NOMO-1 treated with dmso at 0.1 percent for 144 hours (cell line): ENCODE measurements at regions not wholly inside any gene's neighbourhood (a gene's known extent, or its start where the extent isn't known, plus 50 kb on each side); places are given as distances from the start of the nearest gene placed in this dataset.

Experiments used
- DNase-seq: peaks from one replicate; lab custom pipeline; 2025; ENCODE audit not compliant: unreplicated experiment; lab: John Stamatoyannopoulos, UW

DNA sequence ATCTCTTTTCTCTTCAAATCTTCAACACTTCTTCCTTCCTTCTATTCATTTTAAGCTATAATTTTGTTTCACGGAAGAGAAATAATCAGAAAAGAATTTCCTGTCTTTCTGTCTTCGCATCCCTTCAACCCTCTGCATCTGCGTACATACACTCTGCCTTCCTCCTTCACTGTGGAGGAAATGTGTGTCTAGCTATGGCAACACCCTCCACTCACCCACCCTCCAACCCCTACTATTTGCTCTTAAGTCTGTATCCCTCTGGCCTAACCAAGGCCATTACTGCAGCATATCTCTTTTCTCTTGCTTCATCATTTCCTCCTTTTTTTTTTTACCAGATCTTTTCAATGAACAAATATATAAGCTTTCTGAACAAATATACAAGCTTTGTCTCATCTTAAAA is 105.7 kb upstream of the NUDT12 start:
- DNase-seq: no peak

- no peak for DNase-seq
These were observed 104.5 kb upstream of the NUDT12 start for GRCh38 chr5:103667068-103667467.

- no peak for DNase-seq
These were observed 94.7 kb upstream of the NUDT12 start for GRCh38 chr5:103657301-103657700.

DNA sequence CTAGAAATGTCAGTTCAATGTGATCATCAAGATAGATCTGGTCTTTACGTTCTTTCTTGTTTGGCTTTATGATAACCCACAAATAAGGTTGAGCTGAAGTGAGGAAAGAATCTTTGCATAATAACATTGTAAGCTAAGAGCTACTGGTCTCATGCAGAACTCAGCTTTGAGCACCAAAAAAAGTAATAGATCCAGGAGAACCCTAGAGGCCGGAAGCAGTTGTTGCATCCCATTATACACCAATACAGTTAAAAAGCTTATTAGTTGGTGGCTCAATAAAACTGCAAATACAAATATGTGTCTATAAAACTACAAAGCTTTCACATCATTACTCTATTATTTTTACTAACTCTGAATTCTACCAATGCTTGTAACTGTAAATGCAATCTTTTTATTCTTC is 85.5 kb upstream of the NUDT12 start:
- no peak for DNase-seq

DNA sequence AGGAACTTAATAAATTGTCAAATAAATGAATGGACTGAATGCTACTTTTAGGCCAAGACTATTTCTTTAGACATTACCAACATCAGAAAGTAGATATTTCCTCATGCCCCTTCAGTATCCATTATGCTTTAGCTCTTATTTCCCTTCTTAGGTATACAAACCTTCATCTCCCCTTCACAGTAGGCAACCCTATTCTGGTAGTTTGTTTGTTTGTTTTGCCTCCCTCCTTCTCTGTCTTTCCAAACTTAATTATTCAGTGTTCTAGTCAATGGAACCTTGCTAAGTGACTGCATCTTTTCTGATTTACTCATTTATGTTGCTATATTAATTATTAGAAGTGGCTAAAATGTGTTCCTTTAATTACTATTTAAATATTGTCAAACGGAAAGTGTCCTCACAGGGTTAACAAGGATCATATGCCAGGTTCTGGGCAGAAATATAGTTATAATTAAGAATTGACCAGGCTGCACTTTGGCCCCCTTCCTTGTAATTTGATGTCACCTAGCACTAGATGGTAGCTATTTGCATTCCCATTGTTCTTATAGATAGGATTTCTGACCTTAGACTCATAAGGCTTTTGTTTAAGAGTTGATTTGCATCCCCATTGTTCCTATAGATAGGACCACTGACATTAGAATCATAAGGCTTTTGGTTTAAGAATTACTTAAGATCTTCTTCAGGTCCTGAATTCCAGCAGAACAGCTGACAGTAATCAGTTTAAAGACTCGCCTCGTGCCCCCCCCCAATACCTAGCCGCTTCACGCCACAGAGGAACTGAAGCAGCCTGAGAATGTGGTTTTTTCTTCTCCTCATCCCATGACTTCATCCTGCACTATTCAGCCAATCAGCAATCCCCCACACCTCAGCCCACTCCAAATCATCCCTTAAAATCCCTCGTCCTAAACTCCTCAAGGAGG is 84.4 kb upstream of the NUDT12 start:
- no peak for DNase-seq

DNA sequence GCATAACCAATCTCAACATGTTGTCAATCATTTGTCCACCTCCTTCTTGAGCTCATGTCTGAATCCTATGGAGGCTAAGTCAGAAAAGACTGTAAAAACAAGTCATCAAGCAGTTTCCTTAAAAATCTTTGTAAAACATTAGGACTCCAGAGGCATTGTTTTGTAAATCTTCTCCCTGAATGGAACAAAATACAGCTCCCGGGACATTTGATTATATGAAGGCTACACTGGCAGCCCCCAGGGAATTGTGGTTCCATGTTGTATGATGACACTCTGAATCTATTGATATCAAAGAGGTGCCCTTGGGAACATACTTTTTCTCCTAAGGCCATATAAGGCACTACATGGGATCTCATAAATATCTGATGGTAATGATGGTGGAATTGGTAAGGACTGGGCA is 83.2 kb upstream of the NUDT12 start:
- DNase-seq: no peak

DNA sequence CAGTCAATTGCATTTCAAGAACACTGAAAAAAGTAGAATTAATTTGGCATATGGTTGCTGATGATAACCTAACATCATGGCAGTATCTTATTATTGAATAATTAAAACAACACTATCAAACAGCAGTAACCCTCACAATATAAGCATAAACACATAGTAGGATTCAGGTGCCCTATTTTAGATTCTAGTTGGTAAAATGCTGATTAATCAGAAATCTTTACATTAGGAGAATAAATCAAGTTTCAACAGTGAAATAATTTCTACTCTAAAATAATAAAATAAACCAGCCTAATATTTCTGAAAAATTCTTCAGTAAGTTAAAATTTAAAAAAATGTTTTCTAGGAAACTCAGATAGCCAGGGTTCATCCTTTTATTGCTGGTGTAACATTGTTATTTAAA is 76.4 kb upstream of the NUDT12 start:
- no peak for DNase-seq

GRCh38 chr5:103624675-103625074 is 62.1 kb upstream of the NUDT12 start:
- no peak for DNase-seq

DNA sequence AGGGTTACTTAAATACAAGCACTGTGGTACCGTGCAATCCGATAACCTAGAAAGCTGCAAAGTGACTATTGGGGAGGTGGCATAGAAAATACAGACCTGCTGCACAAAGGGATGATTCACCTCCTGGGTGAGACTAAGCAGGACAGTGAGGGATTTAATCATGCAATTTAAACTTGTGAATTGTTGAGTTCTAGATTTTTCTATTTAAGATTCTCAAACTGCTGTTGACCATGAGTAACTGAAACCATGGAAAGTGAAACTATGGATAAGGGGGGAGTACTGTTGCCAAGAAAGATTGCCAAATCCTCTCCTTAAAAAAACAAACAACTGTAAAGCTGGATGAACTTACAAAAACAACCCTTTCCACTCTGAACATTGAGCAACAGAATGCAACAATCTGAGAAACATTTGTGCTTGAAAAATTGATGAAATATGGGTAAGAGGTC is 61.5 kb upstream of the NUDT12 start:
- no peak for DNase-seq

DNA sequence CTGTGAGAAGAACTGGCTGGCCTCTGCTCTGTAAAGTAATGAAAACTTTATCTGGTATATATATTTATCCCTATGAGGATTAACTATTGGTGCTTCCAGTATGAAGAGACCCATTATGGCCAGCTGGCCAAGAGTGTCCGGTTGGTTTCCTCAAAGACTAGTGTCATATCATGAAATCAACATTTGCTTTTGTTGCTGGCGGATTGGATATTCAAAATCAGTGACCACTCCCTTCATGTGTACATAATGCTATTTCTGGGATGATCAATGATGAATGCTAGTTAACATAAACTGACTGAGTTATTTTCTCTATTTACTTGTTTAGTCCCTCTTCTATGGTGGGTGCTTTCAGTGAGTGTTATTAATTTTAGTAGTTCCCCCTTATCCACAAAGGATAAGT is 60.8 kb upstream of the NUDT12 start:
- DNase-seq: no peak

- no peak for DNase-seq
These were observed 59.0 kb upstream of the NUDT12 start for GRCh38 chr5:103621548-103621930.

DNA sequence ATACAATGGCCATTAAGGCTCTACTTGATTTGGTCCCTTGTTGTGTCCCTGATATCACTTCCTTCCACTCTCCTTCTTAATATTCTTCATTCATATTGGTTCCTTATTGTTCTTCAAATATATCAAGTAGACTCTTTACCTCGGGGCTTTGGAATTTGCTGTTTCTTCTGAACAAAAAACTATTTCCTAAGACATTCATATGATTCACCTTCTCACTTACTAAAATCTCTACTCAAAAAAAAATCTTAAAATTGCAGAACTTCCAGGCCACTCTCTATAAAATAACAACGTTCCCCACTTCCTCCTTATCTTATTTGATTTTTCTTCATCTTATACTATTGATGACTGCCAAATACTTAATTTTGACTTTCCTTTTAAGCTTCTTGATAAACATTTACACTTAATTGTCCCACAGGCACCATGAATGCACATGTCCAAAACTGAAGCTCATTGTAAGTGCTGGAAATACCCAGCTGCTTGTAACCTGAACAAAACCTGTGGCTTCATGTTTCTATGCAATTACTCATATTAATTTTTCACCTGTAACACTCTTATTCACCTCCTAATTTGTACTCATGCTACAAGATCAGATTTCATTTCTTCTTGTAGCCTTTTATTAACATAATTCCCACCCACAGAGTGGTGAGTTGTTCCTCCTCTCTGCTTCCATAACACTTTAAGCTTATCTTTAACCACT is 58.4 kb upstream of the NUDT12 start:
- DNase-seq: no peak

DNA sequence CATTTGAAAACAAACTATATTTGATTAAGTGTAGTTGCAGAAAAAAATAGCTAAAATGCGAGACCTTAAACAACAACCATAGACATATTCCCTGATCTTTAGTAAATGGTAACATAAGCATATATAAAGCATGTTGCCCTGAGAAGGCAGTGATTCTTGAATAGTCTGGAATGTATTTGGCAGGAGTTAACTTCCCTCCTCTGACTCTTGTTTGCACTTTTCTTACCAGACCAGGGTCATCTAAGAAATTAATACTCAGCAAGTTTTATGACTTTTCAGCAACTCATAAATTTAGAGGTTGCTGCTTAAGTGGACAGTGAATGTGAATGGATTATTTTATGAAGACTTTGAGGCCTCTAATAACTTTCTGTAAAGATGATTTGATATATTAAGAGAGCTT is 55.3 kb upstream of the NUDT12 start:
- DNase-seq: no peak

GRCh38 chr5:103617090-103617489 is 54.5 kb upstream of the NUDT12 start:
- no peak for DNase-seq

DNA sequence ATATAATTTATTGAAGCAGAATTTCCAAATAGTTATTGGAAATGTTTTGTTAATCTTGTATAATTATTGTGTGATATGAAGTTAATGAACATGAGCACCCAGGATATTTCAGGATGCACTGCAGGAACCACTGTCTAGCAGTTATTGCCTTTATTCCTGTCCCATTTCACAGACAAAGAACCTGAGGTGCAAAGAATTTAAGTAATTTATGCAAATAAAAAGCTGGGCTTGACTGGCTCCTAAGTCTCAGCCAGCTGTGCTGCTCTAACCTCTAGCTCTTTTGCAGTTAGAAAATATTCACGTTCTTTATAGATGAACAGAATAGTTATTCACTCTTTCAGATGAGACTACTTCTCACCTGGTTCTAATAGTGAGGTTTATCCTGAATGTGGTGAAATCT is 50.0 kb upstream of the NUDT12 start:
- DNase-seq: no peak
